ENCODE measurements at regions not wholly inside any gene's neighbourhood (a gene's known extent, or its start where the extent isn't known, plus 50 kb on each side); places are given as distances from the start of the nearest gene placed in this dataset.

- TF ChIP-seq REST (IDR thresholded peaks at IDR 0.05; ENCODE audit: insufficient read depth in 1 of 2, low read depth in 2 of 2, low read length in 2 of 2) (no peak), FOXP2 (optimal IDR thresholded peaks at IDR 0.05; ENCODE audit: borderline replicate concordance, extremely low read depth, extremely low read length, insufficient read depth) (no peak)
Measured at GRCh38 chr2:157984866-157985265, 108.7 kb upstream of the ACVR1 start.
